H1 (cell line): ENCODE measurements at regions not wholly inside any gene's neighbourhood (a gene's known extent, or its start where the extent isn't known, plus 50 kb on each side); places are given as distances from the start of the nearest gene placed in this dataset.

Experiments
- CTCF ChIA-PET: fragments of 300-600 bp; sonication (Branson Sonifier 250); formaldehyde crosslinking; loops from one replicate; lab custom pipeline; 2021; ENCODE audit not compliant: partially characterized antibody; lab: Charles Lee
- POLR2A ChIA-PET: fragments of 300-600 bp; sonication (Branson Sonifier 250); formaldehyde crosslinking; loops from one replicate; lab custom pipeline; 2021; ENCODE audit warnings: inconsistent platforms; ENCODE audit not compliant: partially characterized antibody; lab: Charles Lee
- DNase-seq, 2 experiments: peaks; one replicate each; pipeline versions ENCODE4 v3.0.0 to v3.0.0-alpha.2; 2010 to 2022; ENCODE audit warnings: low spot score in 2 of 2, low read depth in 1 of 2, mixed read lengths in 1 of 2
- FAIRE-seq: peaks from 2 replicates; lab custom pipeline; 2011; peaks lifted over from hg19 to GRCh38; lab: Jason Lieb, UNC
- H2AFZ ChIP-seq: 2 replicates; pipeline ENCODE4 v1.8.1; 2012; ENCODE audit warnings: low read length, inconsistent platforms
- H2AK5ac ChIP-seq: 2 replicates; pipeline ENCODE4 v1.6.1; 2013; ENCODE audit warnings: low read depth, low read length
- H2BK120ac ChIP-seq: replicated peaks from 2 replicates; pipeline ENCODE3; 2013; ENCODE audit warnings: low read depth, low read length, inconsistent platforms
- H2BK12ac ChIP-seq: 2 replicates; pipeline ENCODE4 v1.6.1; 2013; ENCODE audit warnings: low read depth, low read length
- H2BK15ac ChIP-seq: 2 replicates; pipeline ENCODE4 v1.6.1; 2013; ENCODE audit warnings: low read length
- H2BK20ac ChIP-seq: 2 replicates; pipeline ENCODE4 v1.6.1; 2013; ENCODE audit warnings: low read length
- H2BK5ac ChIP-seq: 2 replicates; pipeline ENCODE4 v1.6.1; 2013; ENCODE audit warnings: low read depth, low read length
- H3K14ac ChIP-seq: 2 replicates; pipeline ENCODE4 v1.6.1; 2013; ENCODE audit warnings: inconsistent platforms; ENCODE audit not compliant: insufficient read length
- H3K18ac ChIP-seq: 2 replicates; pipeline ENCODE4 v1.6.1; 2013; ENCODE audit warnings: low read length; ENCODE audit errors: extremely low read depth
- H3K23ac ChIP-seq: 2 replicates; pipeline ENCODE4 v1.6.1; 2013; ENCODE audit warnings: inconsistent platforms; ENCODE audit not compliant: insufficient read length
- H3K23me2 ChIP-seq: 2 replicates; pipeline ENCODE4 v1.6.1; 2013; ENCODE audit warnings: low read depth, low read length
- H3K27ac ChIP-seq: 2 replicates; pipeline ENCODE4 v1.6.1; 2011; ENCODE audit warnings: low read depth, low read length, inconsistent platforms
- H3K27me3 ChIP-seq, 4 experiments: replicated peaks in 1 of 4; 1 replicate in 1 of 4; 2 replicates in 3 of 4; pipeline versions ENCODE4 v1.6.1 to v1.8.1; 2011 to 2013; ENCODE audit warnings: low read length in 3 of 4, mild to moderate bottlenecking in 3 of 4, inconsistent platforms in 2 of 4, mixed read lengths in 2 of 4, moderate library complexity in 1 of 4; ENCODE audit not compliant: control insufficient read depth in 3 of 4, insufficient read depth in 3 of 4; ENCODE audit errors: extremely low read depth in 1 of 4
- H3K36me3 ChIP-seq, 4 experiments: 2 replicates each; pipeline versions ENCODE4 v1.6.1 to v1.8.1; 2011 to 2013; ENCODE audit warnings: mild to moderate bottlenecking in 4 of 4, low read length in 3 of 4, moderate library complexity in 2 of 4, control low read depth in 1 of 4, inconsistent platforms in 1 of 4; ENCODE audit not compliant: insufficient read depth in 4 of 4, control insufficient read depth in 2 of 4
- H3K4ac ChIP-seq: replicated peaks from 2 replicates; pipeline ENCODE3; 2013; ENCODE audit warnings: low read length, low read depth, mixed read lengths, inconsistent platforms; ENCODE audit not compliant: insufficient read length
- H3K4me1 ChIP-seq, 4 experiments: replicated peaks in 1 of 4; 1 replicate in 1 of 4; 2 replicates in 3 of 4; pipeline versions ENCODE4 v1.6.1 to v1.8.1; 2011 to 2013; ENCODE audit warnings: low read length in 3 of 4, inconsistent platforms in 2 of 4, mixed read lengths in 1 of 4; ENCODE audit not compliant: insufficient read depth in 4 of 4, control insufficient read depth in 3 of 4
- H3K4me2 ChIP-seq, 2 experiments: 2 replicates each; pipeline versions ENCODE4 v1.6.1 to v1.8.1; 2011 to 2013; ENCODE audit warnings: low read depth in 2 of 2, low read length in 2 of 2, control low read depth in 1 of 2, inconsistent platforms in 1 of 2, mild to moderate bottlenecking in 1 of 2; ENCODE audit not compliant: insufficient read depth in 1 of 2
- H3K4me3 ChIP-seq, 4 experiments: fragments of 200-600, 300-600 bp in 1 of 4; sonication (generic), shearing (Covaris generic), sonication (Bioruptor Twin) in 1 of 4; 2 replicates each; pipeline versions ENCODE4 v1.5.1 to v1.8.1; 2011 to 2016; ENCODE audit warnings: low read length in 4 of 4, low read depth in 3 of 4, control low read depth in 2 of 4, inconsistent platforms in 2 of 4, mild to moderate bottlenecking in 2 of 4, mixed read lengths in 1 of 4, moderate library complexity in 1 of 4; ENCODE audit not compliant: insufficient read depth in 2 of 4; ENCODE audit errors: extremely low read depth in 1 of 4
- H3K56ac ChIP-seq: replicated peaks from 2 replicates; pipeline ENCODE3; 2013; ENCODE audit warnings: low read depth, mild to moderate bottlenecking, mixed read lengths, low read length, inconsistent platforms; ENCODE audit not compliant: insufficient read length
- H3K79me1 ChIP-seq: 2 replicates; pipeline ENCODE4 v1.6.1; 2013; ENCODE audit warnings: low read depth, low read length, control low read depth
- H3K79me2 ChIP-seq, 2 experiments: 2 replicates each; pipeline versions ENCODE4 v1.6.1 to v1.8.1; 2012 to 2013; ENCODE audit warnings: low read length in 2 of 2, mild to moderate bottlenecking in 2 of 2, inconsistent platforms in 1 of 2; ENCODE audit not compliant: insufficient read depth in 2 of 2, control insufficient read depth in 1 of 2
- H3K9ac ChIP-seq, 4 experiments: replicated peaks in 1 of 4; 1 replicate in 1 of 4; 2 replicates in 3 of 4; pipeline versions ENCODE4 v1.6.1 to v1.8.1; 2011 to 2013; ENCODE audit warnings: low read depth in 3 of 4, low read length in 3 of 4, control low read depth in 2 of 4, mild to moderate bottlenecking in 2 of 4, moderate library complexity in 2 of 4, inconsistent platforms in 1 of 4; ENCODE audit errors: extremely low read depth in 1 of 4
- H3K9me3 ChIP-seq, 2 experiments: 2 replicates each; pipeline versions ENCODE4 v1.6.1 to v1.8.1; 2012 to 2013; ENCODE audit warnings: mild to moderate bottlenecking in 2 of 2, moderate library complexity in 2 of 2, control low read depth in 1 of 2, inconsistent platforms in 1 of 2, low read depth in 1 of 2, low read length in 1 of 2, mixed read lengths in 1 of 2; ENCODE audit not compliant: insufficient read depth in 2 of 2
- H4K20me1 ChIP-seq, 2 experiments: replicated peaks in 1 of 2; 2 replicates each; pipeline versions ENCODE3 to v1.8.1; 2011 to 2013; ENCODE audit warnings: inconsistent platforms in 2 of 2, low read length in 2 of 2, mild to moderate bottlenecking in 1 of 2; ENCODE audit not compliant: insufficient read depth in 2 of 2, control insufficient read depth in 1 of 2
- H4K5ac ChIP-seq: 2 replicates; pipeline ENCODE4 v1.6.1; 2013; ENCODE audit warnings: low read length, low read depth, mixed read lengths, inconsistent platforms; ENCODE audit not compliant: insufficient read length
- H4K8ac ChIP-seq: 2 replicates; pipeline ENCODE4 v1.8.0; 2013; ENCODE audit warnings: mild to moderate bottlenecking, moderate library complexity, low read length, inconsistent platforms; ENCODE audit not compliant: insufficient read depth; ENCODE audit errors: extremely low read depth
- H4K91ac ChIP-seq: replicated peaks from 2 replicates; pipeline ENCODE3; 2013; ENCODE audit warnings: low read length, mixed read lengths, inconsistent platforms; ENCODE audit not compliant: insufficient read length
- BRCA1 ChIP-seq: IDR thresholded peaks from 2 replicates; pipeline ENCODE4 v1.6.1; 2012; ENCODE audit warnings: low read depth, low read length, improper control_type of control experiment
- CBX8 ChIP-seq: fragments of 300-800, 300-1000 bp; sonication (generic); IDR thresholded peaks from 2 replicates; pipeline ENCODE4 v1.7.1; 2016; ENCODE audit warnings: low read depth, low read length, borderline replicate concordance
- HDAC2 ChIP-seq, 2 experiments: fragments of 300-600 bp in 1 of 2; sonication (generic) in 1 of 2; IDR thresholded peaks; 2 replicates each; pipeline ENCODE4 v1.6.1; 2011 to 2012; ENCODE audit warnings: low read depth in 2 of 2, low read length in 2 of 2, mild to moderate bottlenecking in 2 of 2, moderate library complexity in 2 of 2, borderline replicate concordance in 1 of 2, inconsistent platforms in 1 of 2
- JUND ChIP-seq: IDR thresholded peaks from 2 replicates; pipeline ENCODE4 v1.6.1; 2011; ENCODE audit warnings: mild to moderate bottlenecking, improper control_type of control experiment, low read length
- PHF8 ChIP-seq: fragments of 200-600 bp; sonication (generic); conservative IDR thresholded peaks from 2 replicates; pipeline ENCODE4 v1.7.1; 2012; ENCODE audit warnings: low read depth, mild to moderate bottlenecking, inconsistent platforms, low read length, moderate library complexity
- SP2 ChIP-seq: IDR thresholded peaks from 2 replicates; pipeline ENCODE4 v1.6.1; 2012; ENCODE audit warnings: mild to moderate bottlenecking, low read length, inconsistent platforms
- TBP ChIP-seq: IDR thresholded peaks from 2 replicates; pipeline ENCODE4 v1.6.1; 2011; ENCODE audit warnings: low read depth, low read length, improper control_type of control experiment
- YY1 ChIP-seq: IDR thresholded peaks from 2 replicates; pipeline ENCODE4 v1.6.1; 2011; ENCODE audit warnings: low read depth, mild to moderate bottlenecking, low read length
- WGBS, 2 experiments: shearing (Covaris generic) in 1 of 2; methylation state at CpG; one replicate each; pipeline versions ENCODE4 v1.1.6 to v1.1.7; 2013 to 2015; ENCODE audit warnings: low lambda C conversion rate in 2 of 2, mixed read lengths in 2 of 2, inconsistent platforms in 1 of 2, low coverage in 1 of 2, missing lambda C conversion rate in 1 of 2; ENCODE audit not compliant: insufficient replicate concordance in 2 of 2, insufficient coverage in 1 of 2, insufficient read length in 1 of 2; ENCODE audit errors: extremely low coverage in 1 of 2, missing lambda C conversion rate in 1 of 2; 5-methylcytosine and 5-hydroxymethylcytosine counted together
- TF ChIP-seq, protein P1 (sequence below): IDR thresholded peaks from 2 replicates; pipeline ENCODE4 v1.6.1; 2011; ENCODE audit warnings: low read length, improper control_type of control experiment
- TF ChIP-seq, protein P2 (sequence below): IDR thresholded peaks from 2 replicates; pipeline ENCODE4 v1.6.1; 2012; ENCODE audit warnings: inconsistent platforms

DNA sequence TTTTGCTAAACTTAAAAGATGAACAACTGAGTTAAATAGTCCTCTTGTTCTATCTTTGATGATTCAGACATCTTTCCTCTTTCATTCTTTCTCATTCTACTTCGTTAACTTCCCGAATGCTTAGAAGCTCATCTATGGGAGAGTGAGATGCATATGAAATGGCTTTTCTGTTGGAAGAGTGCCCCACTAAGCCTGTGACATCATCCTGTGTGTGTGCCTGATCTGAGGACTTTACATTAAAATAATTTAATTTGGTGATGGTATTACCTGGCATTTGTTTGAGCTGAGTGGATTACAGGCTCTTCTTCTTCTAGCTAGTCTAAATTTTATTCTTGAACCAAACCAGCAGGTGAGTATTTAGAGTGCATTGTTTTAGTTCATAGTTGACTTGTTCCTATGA is 626.5 kb downstream of the QKI start:
- TF ChIP-seq BRCA1 (no peak), PHF8 (no peak), CBX8 (no peak), SP2 (no peak), YY1 (no peak), HDAC2 (IDR thresholded peaks at IDR 0.05; ENCODE audit: borderline replicate concordance in 1 of 2, low read depth in 2 of 2, low read length in 2 of 2) (no peak), TBP (no peak), JUND (no peak)
- TF ChIP-seq, protein P1, sequence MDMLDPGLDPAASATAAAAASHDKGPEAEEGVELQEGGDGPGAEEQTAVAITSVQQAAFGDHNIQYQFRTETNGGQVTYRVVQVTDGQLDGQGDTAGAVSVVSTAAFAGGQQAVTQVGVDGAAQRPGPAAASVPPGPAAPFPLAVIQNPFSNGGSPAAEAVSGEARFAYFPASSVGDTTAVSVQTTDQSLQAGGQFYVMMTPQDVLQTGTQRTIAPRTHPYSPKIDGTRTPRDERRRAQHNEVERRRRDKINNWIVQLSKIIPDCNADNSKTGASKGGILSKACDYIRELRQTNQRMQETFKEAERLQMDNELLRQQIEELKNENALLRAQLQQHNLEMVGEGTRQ: no peak
- TF ChIP-seq, protein P2, sequence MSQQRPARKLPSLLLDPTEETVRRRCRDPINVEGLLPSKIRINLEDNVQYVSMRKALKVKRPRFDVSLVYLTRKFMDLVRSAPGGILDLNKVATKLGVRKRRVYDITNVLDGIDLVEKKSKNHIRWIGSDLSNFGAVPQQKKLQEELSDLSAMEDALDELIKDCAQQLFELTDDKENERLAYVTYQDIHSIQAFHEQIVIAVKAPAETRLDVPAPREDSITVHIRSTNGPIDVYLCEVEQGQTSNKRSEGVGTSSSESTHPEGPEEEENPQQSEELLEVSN: no peak
- TF ChIP-seq, all 59 proteins: peak for 0
- no peak overlapping the region for H2BK12ac ChIP-seq
- H2BK120ac ChIP-seq: no peak overlapping the region
- no peak overlapping the region for H4K5ac ChIP-seq
- no peak overlapping the region for H4K8ac ChIP-seq
- H3K14ac ChIP-seq: no peak overlapping the region
- no peaks in the 10 kb centered on the region for H3K4me1 ChIP-seq
- no peaks in the 10 kb centered on the region for H3K27me3 ChIP-seq
- H3K4me2 ChIP-seq: no peak overlapping the region
- no peak overlapping the region for H2AFZ ChIP-seq
- H3K27ac ChIP-seq: no peak overlapping the region
- no peak overlapping the region for H2AK5ac ChIP-seq
- no peak overlapping the region for H3K4ac ChIP-seq
- no peak overlapping the region for H3K56ac ChIP-seq
- H2BK5ac ChIP-seq: no peak overlapping the region
- FAIRE-seq (no peak), DNase-seq (no peak)
- no peaks in the 10 kb centered on the region for H3K36me3 ChIP-seq
- H3K18ac ChIP-seq: no peak overlapping the region
- H3K9ac ChIP-seq: no peak overlapping the region
- H3K23me2 ChIP-seq: no peaks in the 10 kb centered on the region
- 94% methylated on average over 2 of the region's 2 CpGs; no CpG with 5 or more reads in 1 of the 2 experiments for WGBS, 2 experiments
- peaks cover 5 to 6% of the 10 kb centered on the region in 2 experiments; a peak in 3 of 4 replicates for H3K9me3 ChIP-seq
- no peak overlapping the region for H2BK15ac ChIP-seq
- H3K79me1 ChIP-seq: no peaks in the 10 kb centered on the region
- no peak overlapping the region for H2BK20ac ChIP-seq
- H4K20me1 ChIP-seq: no peaks in the 10 kb centered on the region
- POLR2A ChIA-PET: no interaction called here
- H3K79me2 ChIP-seq: no peaks in the 10 kb centered on the region
- CTCF ChIA-PET: interaction anchor here (0.6 to 1.2 kb wide), 3 partner anchors 12 to 1820 kb away, joined by 3 read pairs; no protein-coding TSS in a partner anchor
- no peak overlapping the region for H3K23ac ChIP-seq
- no peak overlapping the region for H4K91ac ChIP-seq
- H3K4me3 ChIP-seq: no peak overlapping the region
